Stimulated activated CD4-positive, alpha-beta T cell treated with anti-CD3 and anti-CD28 coated beads, Interleukin-2, amount 100 ng/mL, for 48 hours (primary cell): ENCODE measurements at regions not wholly inside any gene's neighbourhood (a gene's known extent, or its start where the extent isn't known, plus 50 kb on each side); places are given as distances from the start of the nearest gene placed in this dataset.

ENCODE experiments used
- DNase-seq, 2 donors: peaks; one replicate each; pipeline ENCODE4 v3.0.0-alpha.2; 2020

- DNase-seq = no peak
Observed at GRCh38 chr5:96282020-96282419, 151.0 kb downstream of the PCSK1 start.

DNA sequence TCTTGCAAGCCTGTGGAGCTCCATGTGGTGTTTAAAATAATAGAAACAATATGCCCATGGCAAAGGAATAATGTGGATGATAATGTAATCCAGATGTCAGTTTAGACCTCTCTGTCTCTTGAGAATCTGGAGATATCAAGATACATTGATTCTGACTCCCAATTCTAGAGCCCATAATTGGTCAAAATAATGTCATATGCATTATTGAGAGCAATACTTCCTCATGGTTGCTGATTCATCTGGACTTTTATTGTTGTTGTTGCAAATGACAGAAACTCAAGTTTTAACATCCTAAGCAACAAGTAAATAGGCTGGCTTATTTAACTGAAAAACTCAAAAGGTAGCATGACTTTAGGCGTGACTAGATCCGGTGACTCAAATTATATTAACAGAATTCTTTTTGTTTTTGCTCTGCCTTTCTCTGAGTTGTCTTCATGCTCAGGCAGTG lies 152.1 kb downstream of the PCSK1 start:
- no peak for DNase-seq

DNA sequence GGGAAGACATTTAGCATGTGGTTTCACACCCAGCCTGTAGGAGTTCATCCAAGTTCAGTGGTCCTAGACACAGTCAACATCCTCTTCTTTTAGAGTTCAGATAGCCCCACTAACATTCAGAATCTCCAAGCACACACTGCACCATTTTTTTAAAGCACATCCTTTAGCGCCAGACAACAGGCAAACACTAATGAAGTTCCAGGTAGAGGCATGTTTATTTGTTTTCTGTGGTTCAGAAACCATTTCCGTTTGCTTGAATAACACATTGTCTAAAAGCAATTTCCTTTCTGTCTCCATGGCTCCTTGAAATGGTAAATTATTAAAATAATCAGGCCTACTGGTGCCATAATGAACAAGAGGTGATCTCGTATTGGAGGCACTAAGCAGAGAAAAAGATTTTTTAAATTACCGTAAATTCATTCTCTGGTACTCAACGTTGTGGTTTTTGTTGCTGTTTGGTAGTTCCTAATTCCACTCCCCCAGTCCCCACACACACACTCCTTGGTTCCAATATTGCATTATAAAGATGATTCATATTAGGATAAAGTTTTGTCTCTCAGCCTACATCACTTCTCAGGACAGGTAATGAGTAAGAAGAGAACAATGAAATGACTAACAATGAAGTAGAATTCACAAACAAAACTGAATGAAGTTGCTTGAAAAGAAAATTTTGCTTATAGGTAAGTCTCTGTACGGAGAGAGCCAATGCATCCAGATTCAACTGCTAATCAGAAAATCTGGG lies 153.1 kb downstream of the PCSK1 start:
- DNase-seq = no peak

GRCh38 chr5:96278981-96279380 lies 154.1 kb downstream of the PCSK1 start:
- DNase-seq = no peak

- no peak for DNase-seq
Observed at GRCh38 chr5:96275051-96275450, 158.0 kb downstream of the PCSK1 start.

DNA sequence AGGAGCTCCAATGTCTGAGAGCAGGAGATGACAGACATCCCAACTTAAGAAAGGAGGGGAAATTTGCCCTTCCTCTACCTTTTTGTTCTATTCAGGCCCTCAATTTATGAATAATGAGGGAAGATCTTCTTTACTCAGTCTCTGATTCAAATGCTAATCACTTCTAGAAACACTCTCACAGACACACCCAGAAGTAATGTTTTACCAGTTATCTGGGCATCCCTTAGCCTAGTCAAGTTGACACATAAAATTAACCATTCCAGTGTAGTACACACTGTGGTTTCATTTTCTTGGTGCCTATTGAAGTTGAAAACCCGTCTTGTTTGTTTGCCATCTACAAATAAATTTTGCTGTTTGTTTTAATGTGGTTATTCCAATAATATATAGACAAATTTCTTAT lies 167.6 kb downstream of the PCSK1 start:
- DNase-seq = no peak

DNA sequence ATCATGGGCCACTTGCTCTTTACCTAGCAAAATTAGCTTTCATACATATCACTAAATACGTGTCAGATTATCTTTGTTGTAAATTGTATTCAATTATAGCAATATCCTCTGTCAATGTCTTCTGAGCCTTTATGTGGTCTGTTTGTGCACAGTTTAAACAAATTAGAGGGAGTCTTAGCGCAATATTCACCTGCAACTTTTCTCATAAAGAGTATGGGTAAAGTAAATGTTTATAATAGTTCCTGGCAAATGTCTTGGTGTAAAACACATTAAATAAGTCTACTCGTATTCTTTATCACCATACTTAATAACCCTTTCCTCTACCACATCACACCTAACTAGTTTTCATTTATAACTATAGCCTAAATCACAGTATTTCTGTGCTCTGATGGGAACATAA lies 169.0 kb downstream of the PCSK1 start:
- DNase-seq = no peak

- DNase-seq = no peak
Observed at GRCh38 chr5:96262105-96262504, 170.9 kb downstream of the PCSK1 start.

DNA sequence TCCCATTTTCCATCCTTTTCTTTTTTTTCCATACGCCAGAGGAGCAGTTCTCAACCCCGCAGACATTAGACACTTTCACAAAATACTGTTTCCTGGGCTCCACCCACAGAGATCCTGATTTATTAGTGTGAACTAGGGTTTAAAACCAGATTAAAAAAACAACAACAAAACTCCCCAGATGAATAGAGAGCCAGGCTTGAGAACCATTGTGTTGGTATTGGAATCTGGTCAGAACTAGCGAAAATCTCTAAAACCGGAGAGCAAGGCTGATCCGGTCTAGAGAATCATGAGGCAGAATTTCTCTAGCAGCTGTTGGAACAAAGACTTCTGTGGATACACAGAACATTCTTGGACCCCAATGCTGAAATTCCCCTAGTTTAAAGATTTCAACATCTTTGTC lies 173.0 kb downstream of the PCSK1 start:
- no peak for DNase-seq

- DNase-seq = no peak
Observed at GRCh38 chr5:96259151-96259772, 173.8 kb downstream of the PCSK1 start.

DNA sequence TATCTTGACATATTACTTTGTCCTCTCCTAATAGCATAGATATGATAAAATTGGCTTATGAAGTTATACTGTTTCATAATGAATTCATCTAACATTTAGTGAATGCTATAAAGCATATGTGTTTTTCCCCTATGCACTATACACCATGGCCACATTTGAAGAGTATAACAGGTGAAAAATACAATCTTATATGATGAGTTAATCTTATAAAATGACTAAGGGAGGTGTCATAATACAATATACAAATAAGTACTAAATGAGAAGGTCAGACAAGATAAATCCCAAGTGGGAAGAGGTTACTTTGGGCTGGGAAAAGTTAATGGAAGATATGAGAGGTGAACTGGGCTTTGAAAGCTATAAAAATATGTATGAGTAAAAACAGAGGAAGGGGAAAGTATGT lies 174.4 kb downstream of the PCSK1 start:
- DNase-seq = no peak

GRCh38 chr5:96257904-96258303 lies 175.1 kb downstream of the PCSK1 start:
- no peak for DNase-seq

DNA sequence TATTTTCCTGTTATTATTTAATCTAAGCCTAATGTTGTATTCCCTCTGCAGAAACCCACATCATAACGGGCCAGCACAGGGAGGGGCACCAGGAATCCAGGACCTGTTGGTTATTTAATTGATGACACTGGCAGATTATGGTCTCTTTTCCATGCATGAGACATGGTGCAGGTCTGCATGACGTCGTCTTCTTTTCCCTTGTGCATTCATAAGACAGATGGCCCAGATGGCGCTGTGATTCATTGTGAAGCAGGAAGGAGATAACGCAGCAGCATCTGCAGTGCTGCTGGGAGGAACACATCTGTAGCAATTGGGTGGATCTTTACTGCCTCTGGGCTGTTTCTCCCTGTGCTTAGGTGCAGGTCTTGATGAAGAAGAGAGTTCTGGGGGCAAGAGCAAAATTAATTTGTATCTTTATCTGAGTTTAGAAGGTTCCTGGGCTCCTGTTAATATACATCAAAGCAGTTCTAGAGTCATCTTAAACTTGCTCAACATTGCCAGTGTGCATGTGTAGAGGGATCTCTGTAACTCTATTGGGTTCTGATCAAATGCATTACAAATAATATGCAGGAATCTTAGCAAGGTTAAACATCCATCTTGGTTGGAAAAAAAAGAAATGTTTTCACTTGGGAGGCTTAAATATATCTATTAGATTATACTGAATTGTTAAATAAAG lies 176.1 kb downstream of the PCSK1 start:
- DNase-seq = no peak

DNA sequence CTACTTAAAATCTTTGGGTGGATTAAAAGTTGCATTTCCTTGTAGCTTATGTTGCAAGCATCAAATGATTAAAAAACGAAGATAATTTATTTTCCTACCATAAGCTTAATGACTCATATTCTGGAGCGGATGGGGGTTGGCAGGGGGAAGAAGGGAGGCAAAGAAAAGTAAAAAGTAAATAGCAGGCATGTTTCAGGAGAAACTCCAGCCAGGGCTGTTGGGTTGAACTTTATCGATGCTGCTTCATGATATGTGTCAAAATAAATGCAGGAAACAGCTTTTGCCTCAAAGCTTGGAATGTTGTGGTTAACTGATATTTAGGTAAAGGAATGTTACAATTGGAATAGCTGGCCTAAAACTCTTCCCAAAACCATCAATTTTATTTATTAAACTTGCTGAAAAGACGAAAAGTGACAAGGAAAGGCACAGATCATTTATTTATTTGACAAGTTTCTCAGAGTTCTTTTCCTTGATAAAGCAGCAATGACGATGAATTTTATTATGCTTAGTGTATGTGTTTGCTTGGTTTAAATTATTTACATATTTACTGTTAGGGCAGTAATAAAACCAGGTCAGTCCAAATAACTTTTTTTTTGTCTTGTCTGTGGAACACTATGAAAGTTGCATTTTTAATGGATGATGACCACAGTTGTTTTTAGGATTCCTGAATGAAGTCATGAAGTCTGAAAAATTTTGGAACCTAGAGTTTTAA lies 177.9 kb downstream of the PCSK1 start:
- DNase-seq = no peak

GRCh38 chr5:96253140-96253539 lies 179.9 kb downstream of the PCSK1 start:
- no peak for DNase-seq

DNA sequence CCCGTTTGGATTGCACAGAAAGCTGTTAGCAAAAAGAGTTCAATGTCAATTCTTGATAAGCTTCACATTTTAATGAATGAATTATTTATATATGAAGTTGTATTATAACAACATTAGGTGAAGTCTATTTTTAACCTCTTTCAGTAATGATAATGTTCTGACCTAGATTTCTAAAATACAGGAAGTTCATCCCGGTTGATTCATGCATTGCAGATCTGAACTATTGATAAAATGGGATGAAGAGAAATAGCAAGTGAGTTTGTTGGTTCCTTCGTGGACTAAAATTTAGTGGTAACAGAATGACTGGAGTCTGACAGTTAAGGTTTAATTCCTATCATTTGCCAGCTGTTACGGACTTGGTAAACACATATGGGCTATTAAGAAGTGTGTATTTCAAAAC lies 180.5 kb downstream of the PCSK1 start:
- DNase-seq = no peak

- DNase-seq = no peak
Observed at GRCh38 chr5:96250782-96251181, 182.3 kb downstream of the PCSK1 start.

DNA sequence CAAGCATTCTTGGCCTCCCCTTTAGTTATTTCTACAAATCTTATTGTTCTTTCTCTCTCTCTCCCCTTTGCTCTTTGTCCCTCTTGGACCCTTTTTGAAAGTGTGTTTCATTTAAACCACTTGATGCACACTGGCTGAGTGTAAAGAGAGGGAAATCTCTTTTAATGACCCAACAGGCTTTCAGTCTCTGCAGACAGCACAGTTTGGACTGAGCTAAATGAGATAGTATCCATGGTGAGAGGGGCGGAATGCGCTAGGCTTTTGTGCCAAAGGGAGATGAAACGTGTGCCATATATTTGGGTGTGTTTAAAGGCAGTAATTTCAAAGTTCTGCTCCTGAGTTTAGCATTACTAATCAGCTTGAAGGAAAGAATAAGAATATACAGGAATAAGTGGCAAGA lies 184.9 kb downstream of the PCSK1 start:
- no peak for DNase-seq

- DNase-seq = no peak
Observed at GRCh38 chr5:96247708-96248107, 185.3 kb downstream of the PCSK1 start.

GRCh38 chr5:96247097-96247701 lies 185.8 kb downstream of the PCSK1 start:
- DNase-seq = no peak

GRCh38 chr5:96245140-96246091 lies 187.6 kb downstream of the PCSK1 start:
- DNase-seq = no peak

- DNase-seq = no peak
Observed at GRCh38 chr5:96244696-96245095, 188.4 kb downstream of the PCSK1 start.
